ENCODE measurements at regions not wholly inside any gene's neighbourhood (a gene's known extent, or its start where the extent isn't known, plus 50 kb on each side); places are given as distances from the start of the nearest gene placed in this dataset.

GRCh38 chr9:89953824-89954615 is 349.2 kb downstream of the GADD45G start:
- Mint-ChIP-seq H3K27ac (no peak overlapping the region), H3K27me3 (ENCODE audit: insufficient read depth, low read depth, poor library complexity) (peaks cover 1% of the 10 kb centered on the region), H3K4me1 (peaks cover 15% of the 10 kb centered on the region; the same call in 2 of the 3 replicates), H3K4me3 (no peak overlapping the region), H3K9me3 (peaks cover 10% of the 10 kb centered on the region; the same call in 2 of the 3 replicates), H3K36me3 (ENCODE audit: low read depth) (peaks cover 3% of the 10 kb centered on the region; the same call in 1 of the 3 replicates)
- no peak overlapping the region for H3K27ac ChIP-seq (ENCODE audit: low read depth)
- no peak for TF ChIP-seq NANOG (IDR thresholded peaks at IDR 0.05; ENCODE audit: borderline replicate concordance)
- no peak for TF ChIP-seq JUNB (IDR thresholded peaks at IDR 0.05; ENCODE audit: unreplicated experiment)
- TF ChIP-seq ETS1 (IDR thresholded peaks at IDR 0.05): no peak
- TF ChIP-seq CTCF (conservative IDR thresholded peaks at IDR 0.05; ENCODE audit: low read depth in 2 of 2): no peak
- no peaks in the 10 kb centered on the region for H4K20me1 ChIP-seq (replicated peaks; ENCODE audit: insufficient read depth)
- H3K27me3 ChIP-seq (ENCODE audit: insufficient read depth): no peaks in the 10 kb centered on the region
- H3K4me1 ChIP-seq (ENCODE audit: insufficient read depth): no peaks in the 10 kb centered on the region
- no peak overlapping the region for H3K4me3 ChIP-seq
- H3K9me2 ChIP-seq (ENCODE audit: insufficient read depth): peaks cover 3% of the 10 kb centered on the region; the same call in 1 of the 2 replicates
- H3K4me2 ChIP-seq: no peak overlapping the region
- no peak overlapping the region for H2AFZ ChIP-seq
- ATAC-seq (no peak), DNase-seq (ENCODE audit: low spot score) (no peak)
- no peaks in the 10 kb centered on the region for H3K79me2 ChIP-seq (replicated peaks; ENCODE audit: insufficient read depth)
- H3K36me3 ChIP-seq (ENCODE audit: insufficient read depth): no peaks in the 10 kb centered on the region
- H3F3A ChIP-seq (replicated peaks; ENCODE audit: low read depth): no peaks in the 10 kb centered on the region

GRCh38 chr9:89955144-89955543 is 350.3 kb downstream of the GADD45G start:
- no peak overlapping the region for H3K27ac ChIP-seq (ENCODE audit: low read depth)
- peaks cover 3% of the 10 kb centered on the region; the same call in 1 of the 3 replicates for H3K36me3 Mint-ChIP-seq (ENCODE audit: low read depth)
- H3K79me2 ChIP-seq (replicated peaks; ENCODE audit: insufficient read depth): no peaks in the 10 kb centered on the region
- no peak for ATAC-seq
- H3K9me3 Mint-ChIP-seq: peaks cover 6% of the 10 kb centered on the region; the same call in 2 of the 3 replicates
- H4K20me1 ChIP-seq (replicated peaks; ENCODE audit: insufficient read depth): no peaks in the 10 kb centered on the region
- H3K4me1 ChIP-seq (ENCODE audit: insufficient read depth): no peaks in the 10 kb centered on the region
- no peaks in the 10 kb centered on the region for H3K27me3 ChIP-seq (ENCODE audit: insufficient read depth)
- H3K27ac Mint-ChIP-seq: no peak overlapping the region
- no peak overlapping the region for H3K4me3 Mint-ChIP-seq
- H3K36me3 ChIP-seq (ENCODE audit: insufficient read depth): no peaks in the 10 kb centered on the region
- H3F3A ChIP-seq (replicated peaks; ENCODE audit: low read depth): no peaks in the 10 kb centered on the region
- peaks cover 1% of the 10 kb centered on the region for H3K27me3 Mint-ChIP-seq (ENCODE audit: insufficient read depth, low read depth, poor library complexity)
- peaks cover 3% of the 10 kb centered on the region; the same call in 1 of the 2 replicates for H3K9me2 ChIP-seq (ENCODE audit: insufficient read depth)
- DNase-seq (ENCODE audit: low spot score): no peak
- no peak overlapping the region for H3K4me2 ChIP-seq
- no peak overlapping the region for H3K4me3 ChIP-seq
- H2AFZ ChIP-seq: no peak overlapping the region
- 0 out of 3 replicates have a peak, but pooled peaks cover 5% of the 10 kb centered on the region for H3K4me1 Mint-ChIP-seq
- TF ChIP-seq ZNF331 (CRISPR knock-in tag; IDR thresholded peaks at IDR 0.05; ENCODE audit: low read depth) (no peak), EZH2 (IDR thresholded peaks at IDR 0.05; ENCODE audit: low read depth, unreplicated experiment) (no peak), ETS1 (IDR thresholded peaks at IDR 0.05) (no peak), STAT1 (IDR thresholded peaks at IDR 0.05; ENCODE audit: unreplicated experiment) (no peak), CREB1 (CRISPR knock-in tag; IDR thresholded peaks at IDR 0.05; ENCODE audit: low read depth) (no peak), CTCF (conservative IDR thresholded peaks at IDR 0.05; ENCODE audit: low read depth in 2 of 2) (no peak)

All from GM23338 (cell line).